Heart right ventricle (tissue), 16 donors: ENCODE measurements at regions not wholly inside any gene's neighbourhood (a gene's known extent, or its start where the extent isn't known, plus 50 kb on each side); places are given as distances from the start of the nearest gene placed in this dataset.

Experiments used
- ATAC-seq, 8 donors: fragments of 200-7000 bp; cut with Tn5 transposase; one replicate each; pipeline ENCODE4 v1.9.1; 2020; ENCODE audit warnings: mild to moderate bottlenecking in 8 of 8, moderate library complexity in 8 of 8, moderate number of reproducible peaks in 1 of 8
- DNase-seq, 2 donors: peaks; one replicate each; pipeline ENCODE4 v3.0.0-alpha.2; 2020
- H3K27ac ChIP-seq, 10 donors: fragments of 200-600 bp; sonication (generic) in 2 of 10; one replicate each; pipeline versions ENCODE4 v1.5.0 to v1.8.0; 2020 to 2022; ENCODE audit warnings: mild to moderate bottlenecking in 3 of 10
- H3K27me3 ChIP-seq, 7 donors: fragments of 200-600 bp; one replicate each; pipeline ENCODE4 v1.8.0; 2021 to 2022; ENCODE audit warnings: mild to moderate bottlenecking in 2 of 7
- H3K36me3 ChIP-seq, 9 donors: fragments of 200-600 bp; sonication (generic) in 1 of 9; one replicate each; pipeline versions ENCODE4 v1.5.0 to v1.8.0; 2020 to 2022; ENCODE audit warnings: mild to moderate bottlenecking in 2 of 9
- H3K4me1 ChIP-seq, 9 donors: fragments of 200-600 bp; sonication (generic) in 1 of 9; one replicate each; pipeline versions ENCODE4 v1.5.0 to v1.8.0; 2020 to 2022; ENCODE audit warnings: mild to moderate bottlenecking in 4 of 9
- H3K4me3 ChIP-seq, 10 donors: fragments of 200-600 bp; sonication (generic) in 2 of 10; one replicate each; pipeline versions ENCODE4 v1.5.0 to v1.8.0; 2020 to 2022; ENCODE audit warnings: mild to moderate bottlenecking in 7 of 10, moderate library complexity in 2 of 10
- H3K9me3 ChIP-seq, 11 donors: fragments of 200-600 bp in 10 of 11; sonication (generic) in 2 of 11; one replicate each; pipeline versions ENCODE4 v1.5.0 to v1.8.0; 2013 to 2022; ENCODE audit warnings: mild to moderate bottlenecking in 2 of 11, control low read depth in 1 of 11, moderate library complexity in 1 of 11
- WGBS, 2 donors: extraction: QIAGEN DNeasy Blood & Tissue Kit; methylation state at CpG; one replicate each; pipeline ENCODE4 v1.1.7; 2013; ENCODE audit warnings: inconsistent platforms in 1 of 2; 5-methylcytosine and 5-hydroxymethylcytosine counted together
- intact Hi-C, 10 donors: fragments of 100-400 bp; cut with DNase I; formaldehyde crosslinking; loops; one replicate each; pipeline versions ENCODE4 v1.11.1 to v1.14.2; 2022
- TF ChIP-seq, protein P1 (sequence below), 9 donors: fragments of 200-600 bp; sonication (generic) in 2 of 9; IDR thresholded peaks; one replicate each; pipeline versions ENCODE4 v1.5.0 to v1.8.0; 2021 to 2022; ENCODE audit warnings: antibody characterized with exemption in 9 of 9, mild to moderate bottlenecking in 5 of 9, moderate library complexity in 1 of 9
- donor health status: Arrhythmogenic right ventricular cardiomyopathy.
- donor health status: ischemic (EF 13 %, LVEDD 7.1; RV severe dilation, severe dysfunction).
- donor health status: healthy with polysubstance abuse.
- donor health status: DM: no; HTN: yes; CAD: no.
- donor health status: DM: no; HTN: no; CAD: no.
- donor health status: ischemic (EF 25% LVEDD 6.9; RV normal size, moderate dysfunction).
- donor health status: ischemic (EF 25% LVEDD 5.7; RV mildly dilated, moderate dysfunction).
- donor health status: healthy.
- donor health status: DM: yes; HTN: yes; CAD: no.
- donor health status: Ischemic cardiomyopathy.
- donor health status: ischemic (EF 35%, LVEDD 5.7; RV mildly dilated, moderate dysfunction).
- donor health status: nonischemic (EF 11% LVEDD 7.7; RV severe dilation, severe dysfunction).
- donor health status: DM: yes; HTN: yes; CAD: no.
- donor health status: PGD.
- donor health status: ischemic (EF 29% LVEDD 5.4; RV normal size, mild dysfunction).
- donor health status: nonischemic (EF 23%, LVEDD 6.1; RV moderate dilation, normal function).

DNA sequence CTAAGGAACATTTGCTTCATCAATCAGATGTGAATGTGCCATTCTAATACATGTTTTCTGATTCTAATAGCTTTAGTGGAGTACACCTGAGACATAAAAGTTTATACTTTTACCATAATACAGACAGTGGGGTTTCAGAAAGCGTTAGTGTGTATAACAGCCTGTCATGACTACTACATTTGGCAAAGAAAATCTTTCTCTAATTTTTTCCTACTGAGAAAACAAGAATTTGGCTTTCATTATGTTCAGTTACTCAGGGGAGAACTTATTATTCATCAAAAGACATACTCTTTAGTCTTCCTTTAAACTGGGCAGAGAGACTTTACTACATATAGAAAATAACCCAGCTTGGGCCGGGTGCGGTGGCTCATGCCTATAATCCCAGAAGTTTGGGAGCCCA lies 104.9 kb downstream of the PCDH18 start:
- WGBS, 2 donors = 78 to 90% methylated on average over 3 of the region's 3 CpGs
- Histone ChIP-seq H3K9me3 (peaks cover 0 to 10% (median 0%) of the 10 kb centered on the region in 11 donors), H3K4me3 (no peak overlapping the region), H3K27me3 (no peaks in the 10 kb centered on the region), H3K4me1 (peaks cover 0 to 8% (median 0%) of the 10 kb centered on the region in 9 donors), H3K36me3 (no peaks in the 10 kb centered on the region), H3K27ac (no peak overlapping the region)
- DNase-seq (no peak), ATAC-seq (peak in 1 of 8 donors; percentile 17)
- intact Hi-C loops = no loop called here
- TF ChIP-seq, protein P1, sequence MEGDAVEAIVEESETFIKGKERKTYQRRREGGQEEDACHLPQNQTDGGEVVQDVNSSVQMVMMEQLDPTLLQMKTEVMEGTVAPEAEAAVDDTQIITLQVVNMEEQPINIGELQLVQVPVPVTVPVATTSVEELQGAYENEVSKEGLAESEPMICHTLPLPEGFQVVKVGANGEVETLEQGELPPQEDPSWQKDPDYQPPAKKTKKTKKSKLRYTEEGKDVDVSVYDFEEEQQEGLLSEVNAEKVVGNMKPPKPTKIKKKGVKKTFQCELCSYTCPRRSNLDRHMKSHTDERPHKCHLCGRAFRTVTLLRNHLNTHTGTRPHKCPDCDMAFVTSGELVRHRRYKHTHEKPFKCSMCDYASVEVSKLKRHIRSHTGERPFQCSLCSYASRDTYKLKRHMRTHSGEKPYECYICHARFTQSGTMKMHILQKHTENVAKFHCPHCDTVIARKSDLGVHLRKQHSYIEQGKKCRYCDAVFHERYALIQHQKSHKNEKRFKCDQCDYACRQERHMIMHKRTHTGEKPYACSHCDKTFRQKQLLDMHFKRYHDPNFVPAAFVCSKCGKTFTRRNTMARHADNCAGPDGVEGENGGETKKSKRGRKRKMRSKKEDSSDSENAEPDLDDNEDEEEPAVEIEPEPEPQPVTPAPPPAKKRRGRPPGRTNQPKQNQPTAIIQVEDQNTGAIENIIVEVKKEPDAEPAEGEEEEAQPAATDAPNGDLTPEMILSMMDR (IDR thresholded peaks at IDR 0.05) = no peak

DNA sequence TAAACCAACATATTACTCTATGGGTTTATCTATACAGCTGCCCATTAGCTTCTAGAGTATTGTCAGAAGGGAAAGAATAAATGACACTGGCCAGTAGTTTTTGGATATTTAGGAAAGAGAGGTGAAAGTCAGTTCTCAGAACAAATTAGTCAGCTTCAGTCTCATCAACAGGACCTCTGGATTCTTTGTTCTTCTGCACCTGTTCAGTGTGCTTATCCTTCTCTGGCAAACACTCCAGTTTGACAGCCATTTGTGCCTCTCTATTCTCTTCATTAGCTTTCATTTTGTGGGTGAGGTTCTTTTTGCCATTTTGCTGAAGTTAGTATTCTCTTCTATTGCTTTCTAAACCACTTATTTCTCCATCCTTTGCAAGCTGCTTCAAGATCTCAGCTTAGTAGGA lies 107.0 kb downstream of the PCDH18 start:
- TF ChIP-seq, protein P1 (IDR thresholded peaks at IDR 0.05) = no peak
- DNase-seq (no peak), ATAC-seq (no peak)
- no peak overlapping the region for H3K4me3 ChIP-seq
- H3K27ac ChIP-seq = no peak overlapping the region
- H3K36me3 ChIP-seq = no peaks in the 10 kb centered on the region
- H3K9me3 ChIP-seq = peaks cover 0 to 11% (median 0%) of the 10 kb centered on the region in 11 donors
- H3K27me3 ChIP-seq = no peaks in the 10 kb centered on the region
- H3K4me1 ChIP-seq = peaks cover 0 to 8% (median 0%) of the 10 kb centered on the region in 9 donors
- intact Hi-C loops = no loop called here

DNA sequence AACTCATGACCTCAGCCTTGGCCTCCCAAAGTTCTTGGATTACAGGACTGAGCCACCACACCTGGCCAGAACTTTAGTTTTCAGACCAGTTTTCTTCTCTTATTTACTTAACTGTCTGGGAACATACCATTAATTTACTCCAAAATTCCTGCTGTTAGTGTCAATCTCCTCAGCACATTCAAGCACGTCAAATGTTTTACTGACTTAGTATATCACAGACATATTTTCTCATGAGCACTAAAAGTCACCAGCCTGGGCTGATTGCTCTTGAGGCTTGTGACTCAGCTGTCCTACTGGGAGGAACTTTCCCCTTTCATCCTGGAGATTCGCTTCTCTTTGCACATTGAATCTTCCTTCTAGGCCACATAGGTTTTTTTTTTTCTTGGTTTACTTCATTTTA lies 109.6 kb downstream of the PCDH18 start:
- intact Hi-C loops = no loop called here
- ATAC-seq (no peak), DNase-seq (no peak)
- WGBS, 2 donors = 89 to 96% methylated on average over 2 of the region's 2 CpGs
- Histone ChIP-seq H3K27me3 (no peaks in the 10 kb centered on the region), H3K27ac (no peak overlapping the region), H3K36me3 (no peaks in the 10 kb centered on the region), H3K9me3 (peaks cover 0 to 7% (median 0%) of the 10 kb centered on the region in 11 donors), H3K4me1 (peaks cover 0 to 5% (median 0%) of the 10 kb centered on the region in 9 donors), H3K4me3 (no peak overlapping the region)
- TF ChIP-seq, protein P1 (IDR thresholded peaks at IDR 0.05) = no peak

DNA sequence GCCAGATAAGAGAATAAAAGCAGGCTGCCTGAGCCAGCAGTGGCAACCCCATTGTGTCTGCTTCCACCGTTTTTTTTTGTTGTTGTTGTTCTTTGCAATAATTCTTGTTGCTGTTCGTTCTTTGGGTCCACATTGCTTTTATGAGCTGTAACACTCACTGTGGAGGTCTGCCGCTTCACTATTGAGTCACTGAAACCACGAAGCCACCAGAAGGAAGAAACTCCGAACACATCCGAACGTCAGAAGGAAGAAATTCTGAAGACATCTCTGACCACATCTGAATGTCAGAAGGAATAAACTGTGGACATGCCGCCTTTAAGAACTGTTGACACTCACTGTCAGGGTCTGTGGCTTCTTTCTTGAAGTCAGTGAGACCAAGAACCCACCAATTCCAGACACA lies 110.5 kb downstream of the PCDH18 start:
- no peak overlapping the region for H3K4me3 ChIP-seq
- 91 to 96% methylated on average over 8 of the region's 8 CpGs for WGBS, 2 donors
- no peaks in the 10 kb centered on the region for H3K27me3 ChIP-seq
- TF ChIP-seq, protein P1 (IDR thresholded peaks at IDR 0.05) = no peak
- intact Hi-C loops = no loop called here
- no peak overlapping the region for H3K27ac ChIP-seq
- DNase-seq (no peak), ATAC-seq (no peak)
- no peaks in the 10 kb centered on the region for H3K4me1 ChIP-seq
- H3K36me3 ChIP-seq = no peaks in the 10 kb centered on the region
- peaks cover 0 to 7% (median 0%) of the 10 kb centered on the region in 11 donors for H3K9me3 ChIP-seq
